CD14-positive monocyte (primary cell): ENCODE measurements at regions not wholly inside any gene's neighbourhood (a gene's known extent, or its start where the extent isn't known, plus 50 kb on each side); places are given as distances from the start of the nearest gene placed in this dataset.

Experiments
- DNase-seq, 3 donors: peaks; one replicate each; pipeline ENCODE4 v3.0.0-alpha.2; 2011 to 2022
- H2AFZ ChIP-seq: 2 replicates; pipeline ENCODE4 v1.6.0; 2012; ENCODE audit warnings: mild to moderate bottlenecking, low read depth, low read length, inconsistent platforms; ENCODE audit not compliant: insufficient read depth, poor library complexity, severe bottlenecking
- H3K27ac ChIP-seq, 2 donors: 1 replicate in 1 of 2; 2 replicates in 1 of 2; pipeline ENCODE4 v1.5.1; 2012 to 2013; ENCODE audit warnings: low read length in 2 of 2, control low read depth in 1 of 2, inconsistent platforms in 1 of 2, low read depth in 1 of 2, mild to moderate bottlenecking in 1 of 2
- H3K27me3 ChIP-seq, 2 donors: one replicate each; pipeline versions ENCODE4 v1.6.0 to v1.6.1; 2011 to 2013; ENCODE audit warnings: low read length in 2 of 2; ENCODE audit not compliant: control insufficient read depth in 2 of 2, insufficient read depth in 2 of 2
- H3K36me3 ChIP-seq, 2 donors: replicated peaks in 1 of 2; 1 replicate in 1 of 2; 2 replicates in 1 of 2; pipeline versions ENCODE4 v1.5.1 to v1.6.1; 2012 to 2013; ENCODE audit warnings: low read length in 2 of 2, control low read depth in 1 of 2, inconsistent platforms in 1 of 2, mild to moderate bottlenecking in 1 of 2; ENCODE audit not compliant: insufficient read depth in 2 of 2, control insufficient read depth in 1 of 2
- H3K4me1 ChIP-seq, 2 donors: 1 replicate in 1 of 2; 2 replicates in 1 of 2; pipeline versions ENCODE4 v1.5.1 to v1.6.1; 2012 to 2013; ENCODE audit warnings: low read length in 2 of 2, control low read depth in 1 of 2, inconsistent platforms in 1 of 2, mild to moderate bottlenecking in 1 of 2, moderate library complexity in 1 of 2; ENCODE audit not compliant: insufficient read depth in 2 of 2, control insufficient read depth in 1 of 2
- H3K4me2 ChIP-seq: replicated peaks from 2 replicates; pipeline ENCODE3; 2012; ENCODE audit warnings: low read length, moderate library complexity, mild to moderate bottlenecking; ENCODE audit not compliant: poor library complexity, severe bottlenecking; ENCODE audit errors: extremely low read depth
- H3K4me3 ChIP-seq, 3 experiments: fragments of 200-600 bp in 1 of 3; sonication (generic) in 1 of 3; replicated peaks in 1 of 3; 1 replicate in 2 of 3; 2 replicates in 1 of 3; pipeline ENCODE4 v1.5.1; 2011 to 2013; ENCODE audit warnings: low read length in 3 of 3, mild to moderate bottlenecking in 3 of 3, control low read depth in 2 of 3, low read depth in 2 of 3, inconsistent platforms in 1 of 3, moderate library complexity in 1 of 3
- H3K79me2 ChIP-seq: 2 replicates; pipeline ENCODE4 v1.6.0; 2012; ENCODE audit warnings: mild to moderate bottlenecking, control low read depth, inconsistent platforms, low read length, moderate library complexity; ENCODE audit not compliant: insufficient read depth
- H3K9ac ChIP-seq: 2 replicates; pipeline ENCODE4 v1.6.0; 2017; ENCODE audit warnings: low read length, mild to moderate bottlenecking; ENCODE audit not compliant: insufficient read depth, poor library complexity, severe bottlenecking
- H3K9me3 ChIP-seq, 2 donors: replicated peaks in 1 of 2; 1 replicate in 1 of 2; 2 replicates in 1 of 2; pipeline versions ENCODE4 v1.5.1 to v1.6.1; 2012 to 2013; ENCODE audit warnings: low read length in 2 of 2, control low read depth in 1 of 2; ENCODE audit not compliant: control insufficient read depth in 1 of 2, insufficient read depth in 1 of 2
- H4K20me1 ChIP-seq: 2 replicates; pipeline ENCODE4 v1.6.0; 2012; ENCODE audit warnings: mild to moderate bottlenecking, low read length, control low read depth, moderate library complexity; ENCODE audit not compliant: insufficient read depth
- H3K27ac Mint-ChIP-seq, 7 donors: one replicate each; pipeline ENCODE4 v1.8.0; 2020; ENCODE audit warnings: mild to moderate bottlenecking in 7 of 7, mixed read lengths in 7 of 7, moderate library complexity in 6 of 7, inconsistent platforms in 2 of 7
- H3K27me3 Mint-ChIP-seq, 3 donors: one replicate each; pipeline ENCODE4 v1.8.0; 2021 to 2022; ENCODE audit warnings: low read depth in 3 of 3, mild to moderate bottlenecking in 3 of 3, mixed read lengths in 3 of 3, moderate library complexity in 3 of 3, inconsistent platforms in 1 of 3
- H3K36me3 Mint-ChIP-seq, 2 donors: one replicate each; pipeline ENCODE4 v1.8.0; 2020; ENCODE audit warnings: mixed read lengths in 2 of 2, inconsistent platforms in 1 of 2, mild to moderate bottlenecking in 1 of 2
- H3K4me1 Mint-ChIP-seq: one replicate; pipeline ENCODE4 v1.8.0; 2020; ENCODE audit warnings: mild to moderate bottlenecking, mixed read lengths
- H3K4me3 Mint-ChIP-seq, 2 donors: one replicate each; pipeline ENCODE4 v1.8.0; 2020; ENCODE audit warnings: mild to moderate bottlenecking in 2 of 2, mixed read lengths in 2 of 2, moderate library complexity in 1 of 2
- H3K9me3 Mint-ChIP-seq, 7 donors: one replicate each; pipeline ENCODE4 v1.8.0; 2020 to 2022; ENCODE audit warnings: mixed read lengths in 7 of 7, mild to moderate bottlenecking in 6 of 7, moderate library complexity in 6 of 7, inconsistent platforms in 2 of 7
- WGBS: methylation state at CpG from one replicate; pipeline ENCODE4 v1.1.5; 2013; ENCODE audit warnings: missing lambda C conversion rate; ENCODE audit not compliant: insufficient coverage; 5-methylcytosine and 5-hydroxymethylcytosine counted together
- intact Hi-C, 2 donors: fragments of 100-400 bp; cut with micrococcal nuclease; formaldehyde crosslinking; loops; one replicate each; pipeline versions ENCODE4 v1.15.0 to v1.15.1; 2023
- TF ChIP-seq, protein P1 (sequence below): fragments of 200-600 bp; IDR thresholded peaks from one replicate; pipeline ENCODE4 v1.8.0; 2022; ENCODE audit warnings: antibody characterized with exemption, mild to moderate bottlenecking

- no peaks in the 10 kb centered on the region for H3K4me1 ChIP-seq
- no peak overlapping the region for H3K9ac ChIP-seq
- no peak overlapping the region for H3K4me3 ChIP-seq
- no peak overlapping the region for H2AFZ ChIP-seq
- no peaks in the 10 kb centered on the region for H3K27me3 ChIP-seq
- Mint-ChIP-seq H3K27me3 (peaks cover 2 to 6% (median 4%) of the 10 kb centered on the region in 3 donors), H3K4me3 (no peak overlapping the region), H3K4me1 (no peaks in the 10 kb centered on the region), H3K27ac (no peak overlapping the region), H3K36me3 (no peaks in the 10 kb centered on the region), H3K9me3 (no peaks in the 10 kb centered on the region)
- H3K27ac ChIP-seq, result no peak overlapping the region
- H3K79me2 ChIP-seq, result no peaks in the 10 kb centered on the region
- TF ChIP-seq, protein P1, sequence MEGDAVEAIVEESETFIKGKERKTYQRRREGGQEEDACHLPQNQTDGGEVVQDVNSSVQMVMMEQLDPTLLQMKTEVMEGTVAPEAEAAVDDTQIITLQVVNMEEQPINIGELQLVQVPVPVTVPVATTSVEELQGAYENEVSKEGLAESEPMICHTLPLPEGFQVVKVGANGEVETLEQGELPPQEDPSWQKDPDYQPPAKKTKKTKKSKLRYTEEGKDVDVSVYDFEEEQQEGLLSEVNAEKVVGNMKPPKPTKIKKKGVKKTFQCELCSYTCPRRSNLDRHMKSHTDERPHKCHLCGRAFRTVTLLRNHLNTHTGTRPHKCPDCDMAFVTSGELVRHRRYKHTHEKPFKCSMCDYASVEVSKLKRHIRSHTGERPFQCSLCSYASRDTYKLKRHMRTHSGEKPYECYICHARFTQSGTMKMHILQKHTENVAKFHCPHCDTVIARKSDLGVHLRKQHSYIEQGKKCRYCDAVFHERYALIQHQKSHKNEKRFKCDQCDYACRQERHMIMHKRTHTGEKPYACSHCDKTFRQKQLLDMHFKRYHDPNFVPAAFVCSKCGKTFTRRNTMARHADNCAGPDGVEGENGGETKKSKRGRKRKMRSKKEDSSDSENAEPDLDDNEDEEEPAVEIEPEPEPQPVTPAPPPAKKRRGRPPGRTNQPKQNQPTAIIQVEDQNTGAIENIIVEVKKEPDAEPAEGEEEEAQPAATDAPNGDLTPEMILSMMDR, result no peak
- H3K4me2 ChIP-seq, result no peak overlapping the region
- no peaks in the 10 kb centered on the region for H3K9me3 ChIP-seq
- DNase-seq, result no peak
- intact Hi-C loops, result no loop called here
- no peaks in the 10 kb centered on the region for H4K20me1 ChIP-seq
- no peaks in the 10 kb centered on the region for H3K36me3 ChIP-seq
- no CpG with 5 or more reads among the region's 5 CpGs for WGBS
Measured at GRCh38 chr3:59572106-59572505, 522.3 kb upstream of the CFAP20DC start.

DNA sequence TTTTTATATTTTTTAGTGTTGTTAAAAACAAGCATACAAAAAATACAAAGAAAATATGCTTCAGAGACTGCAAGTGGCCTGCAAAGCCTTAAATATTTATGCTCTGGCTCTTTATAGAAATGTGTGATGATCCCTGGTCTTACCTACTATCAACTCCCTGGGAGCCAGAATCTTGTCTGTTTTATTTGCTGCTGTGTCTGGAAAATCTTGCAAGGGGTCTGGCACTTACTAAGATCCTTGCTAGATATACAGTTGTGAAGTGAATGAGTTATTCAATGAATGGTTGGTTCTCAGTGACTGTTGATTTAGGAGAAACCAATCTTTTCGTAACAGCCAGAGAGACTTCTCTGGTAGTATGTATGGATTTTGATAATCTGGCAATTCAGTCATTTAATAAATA is 521.0 kb upstream of the CFAP20DC start:
- no peak overlapping the region for H2AFZ ChIP-seq
- H3K4me3 Mint-ChIP-seq, result no peak overlapping the region
- no peaks in the 10 kb centered on the region for H3K36me3 Mint-ChIP-seq

More for the DNA sequence above, 521.0 kb upstream of the CFAP20DC start:
- H3K9me3 Mint-ChIP-seq, result no peaks in the 10 kb centered on the region
- TF ChIP-seq, protein P1, result no peak
- Histone ChIP-seq H4K20me1 (no peaks in the 10 kb centered on the region), H3K79me2 (no peaks in the 10 kb centered on the region), H3K4me1 (no peaks in the 10 kb centered on the region), H3K9ac (no peak overlapping the region), H3K27ac (no peak overlapping the region), H3K9me3 (no peaks in the 10 kb centered on the region), H3K27me3 (no peaks in the 10 kb centered on the region), H3K4me2 (no peak overlapping the region), H3K4me3 (no peak overlapping the region), H3K36me3 (no peaks in the 10 kb centered on the region)
- no CpG with 5 or more reads among the region's 1 CpG for WGBS
- no peaks in the 10 kb centered on the region for H3K4me1 Mint-ChIP-seq
- intact Hi-C loops, result no loop called here
- H3K27ac Mint-ChIP-seq, result no peak overlapping the region
- peaks cover 2 to 6% (median 4%) of the 10 kb centered on the region in 3 donors for H3K27me3 Mint-ChIP-seq
- no peak for DNase-seq
